WI38 (cell line): ENCODE measurements at regions not wholly inside any gene's neighbourhood (a gene's known extent, or its start where the extent isn't known, plus 50 kb on each side); places are given as distances from the start of the nearest gene placed in this dataset.
A peak's percentile ranks its signal among the peaks of the same experiment; 100 is the strongest.

Source experiments
- H3K4me3 ChIP-seq: 2 replicates; pipeline ENCODE4 v1.5.1; 2011; ENCODE audit warnings: low read depth, mild to moderate bottlenecking, control low read depth, low read length
- TF ChIP-seq, protein P1 (sequence below): IDR thresholded peaks from 2 replicates; pipeline ENCODE4 v1.5.1; 2012; ENCODE audit warnings: low read depth, mild to moderate bottlenecking, control low read depth, low read length

- no peak overlapping the region for H3K4me3 ChIP-seq
- TF ChIP-seq, protein P1, sequence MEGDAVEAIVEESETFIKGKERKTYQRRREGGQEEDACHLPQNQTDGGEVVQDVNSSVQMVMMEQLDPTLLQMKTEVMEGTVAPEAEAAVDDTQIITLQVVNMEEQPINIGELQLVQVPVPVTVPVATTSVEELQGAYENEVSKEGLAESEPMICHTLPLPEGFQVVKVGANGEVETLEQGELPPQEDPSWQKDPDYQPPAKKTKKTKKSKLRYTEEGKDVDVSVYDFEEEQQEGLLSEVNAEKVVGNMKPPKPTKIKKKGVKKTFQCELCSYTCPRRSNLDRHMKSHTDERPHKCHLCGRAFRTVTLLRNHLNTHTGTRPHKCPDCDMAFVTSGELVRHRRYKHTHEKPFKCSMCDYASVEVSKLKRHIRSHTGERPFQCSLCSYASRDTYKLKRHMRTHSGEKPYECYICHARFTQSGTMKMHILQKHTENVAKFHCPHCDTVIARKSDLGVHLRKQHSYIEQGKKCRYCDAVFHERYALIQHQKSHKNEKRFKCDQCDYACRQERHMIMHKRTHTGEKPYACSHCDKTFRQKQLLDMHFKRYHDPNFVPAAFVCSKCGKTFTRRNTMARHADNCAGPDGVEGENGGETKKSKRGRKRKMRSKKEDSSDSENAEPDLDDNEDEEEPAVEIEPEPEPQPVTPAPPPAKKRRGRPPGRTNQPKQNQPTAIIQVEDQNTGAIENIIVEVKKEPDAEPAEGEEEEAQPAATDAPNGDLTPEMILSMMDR = no peak
These were observed 143.5 kb upstream of the GHITM start for GRCh38 chr10:83995738-83996331.

GRCh38 chr10:84004221-84004620, 135.1 kb upstream of the GHITM start:
- TF ChIP-seq, protein P1 = no peak
- no peak overlapping the region for H3K4me3 ChIP-seq

DNA sequence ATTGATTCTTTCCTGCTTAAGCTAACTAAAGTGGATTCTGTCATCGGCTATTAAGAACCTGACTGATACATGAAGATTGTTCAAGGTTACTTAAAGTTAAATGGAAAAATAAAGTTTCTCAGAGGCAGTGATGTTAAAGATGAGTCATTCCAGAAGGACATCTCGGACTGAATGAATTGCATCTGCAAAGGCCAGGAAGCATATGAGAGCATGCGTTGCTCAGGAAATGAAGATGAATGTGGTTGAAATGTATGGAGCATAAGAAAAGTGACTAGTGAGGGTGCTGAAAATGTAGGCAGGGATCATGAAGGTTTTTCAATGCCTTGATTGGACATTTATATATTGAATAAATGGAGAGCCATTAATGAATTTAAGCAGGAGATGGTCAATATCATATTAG, 133.9 kb upstream of the GHITM start:
- TF ChIP-seq, protein P1 = no peak
- no peak overlapping the region for H3K4me3 ChIP-seq

- TF ChIP-seq, protein P1 = no peak
- no peak overlapping the region for H3K4me3 ChIP-seq
These were observed 131.8 kb upstream of the GHITM start for GRCh38 chr10:84007482-84007881.

DNA sequence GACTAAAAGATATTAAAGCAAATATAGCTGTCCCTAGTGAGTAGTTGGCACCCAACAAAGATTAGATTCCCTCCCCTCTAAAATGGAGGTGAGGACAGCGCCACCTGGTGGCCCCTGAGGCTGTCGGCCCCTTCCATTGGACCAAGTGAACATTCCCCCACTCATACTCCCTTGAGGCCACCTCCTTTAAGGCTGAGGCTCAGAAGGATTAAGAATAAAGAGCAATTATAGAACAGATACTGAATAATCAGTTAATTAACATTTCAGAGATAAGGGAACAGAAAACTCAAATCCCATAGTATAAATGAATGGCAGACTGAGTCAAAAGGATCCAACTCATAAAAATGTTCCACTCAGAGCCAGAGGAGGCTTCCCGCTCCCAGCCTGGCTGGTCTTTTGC, 130.4 kb upstream of the GHITM start:
- no peak overlapping the region for H3K4me3 ChIP-seq
- TF ChIP-seq, protein P1 = peak; percentile 32; the same call in 1 of the 2 replicates

GRCh38 chr10:84012431-84012830, 126.9 kb upstream of the GHITM start:
- no peak overlapping the region for H3K4me3 ChIP-seq
- TF ChIP-seq, protein P1 = no peak

- H3K4me3 ChIP-seq = no peak overlapping the region
- TF ChIP-seq, protein P1 = no peak
These were observed 126.4 kb upstream of the GHITM start for GRCh38 chr10:84012831-84013458.
